ENCODE measurements at regions not wholly inside any gene's neighbourhood (a gene's known extent, or its start where the extent isn't known, plus 50 kb on each side); places are given as distances from the start of the nearest gene placed in this dataset.

- no peak for ATAC-seq (ENCODE audit: low read depth)
- Histone ChIP-seq H3K14ac (replicated peaks; ENCODE audit: low read depth, low read length) (no peak overlapping the region), H3K36me3 (ENCODE audit: control insufficient read depth, insufficient read depth, low read length) (no peaks in the 10 kb centered on the region), H3K9me1 (ENCODE audit: insufficient read depth, low read length) (no peaks in the 10 kb centered on the region), H4K20me1 (ENCODE audit: insufficient read depth, low read length) (no peaks in the 10 kb centered on the region), H4K5ac (ENCODE audit: low read depth, low read length) (no peak overlapping the region), H3K4me3 (ENCODE audit: insufficient read depth, low read depth, low read length) (no peak overlapping the region), H2BK15ac (ENCODE audit: low read depth, low read length) (no peak overlapping the region), H3K23ac (ENCODE audit: low read depth, low read length) (no peak overlapping the region), H3K4ac (ENCODE audit: low read depth, low read length) (no peak overlapping the region), H3K79me1 (ENCODE audit: low read depth in 1 of 2, low read length in 2 of 2) (no peaks in the 10 kb centered on the region), H2AK9ac (replicated peaks; ENCODE audit: low read depth, low read length, poor library complexity) (no peak overlapping the region), H3K27ac (ENCODE audit: insufficient read depth, low read length) (no peak overlapping the region), H2BK120ac (ENCODE audit: low read depth, low read length) (no peak overlapping the region), H3K9ac (ENCODE audit: low read depth, low read length) (no peak overlapping the region), H3K18ac (ENCODE audit: low read depth, low read length) (no peak overlapping the region), H2AK5ac (ENCODE audit: low read depth, low read length) (no peak overlapping the region), H3K4me1 (ENCODE audit: control insufficient read depth, insufficient read depth, low read length) (no peaks in the 10 kb centered on the region), H4K8ac (ENCODE audit: low read depth in 2 of 2, low read length in 2 of 2) (no peak overlapping the region), H3K56ac (ENCODE audit: extremely low read depth, insufficient read depth, low read length) (no peak overlapping the region), H3K4me2 (ENCODE audit: low read depth, low read length) (no peak overlapping the region), H2AFZ (replicated peaks; ENCODE audit: low read length, poor library complexity) (no peak overlapping the region), H2BK20ac (ENCODE audit: low read depth, low read length) (no peak overlapping the region), H2BK5ac (ENCODE audit: low read depth, low read length, poor library complexity, severe bottlenecking) (no peak overlapping the region), H3K9me3 (ENCODE audit: control insufficient read depth, insufficient read depth, low read length) (peaks cover 7% of the 10 kb centered on the region; the same call in 1 of the 2 replicates), H3K27me3 (ENCODE audit: control insufficient read depth, insufficient read depth, low read length) (no peaks in the 10 kb centered on the region), H4K91ac (ENCODE audit: insufficient read depth, low read depth, low read length) (no peak overlapping the region)
- BruUV-seq (replicated peaks): no TSS peak
- TF ChIP-seq CEBPB (IDR thresholded peaks at IDR 0.05; ENCODE audit: low read depth, low read length) (no peak), FOS (IDR thresholded peaks at IDR 0.05; ENCODE audit: low read depth, low read length) (no peak), RCOR1 (IDR thresholded peaks at IDR 0.05; ENCODE audit: insufficient replicate concordance, low read length) (no peak), USF2 (IDR thresholded peaks at IDR 0.05; ENCODE audit: low read depth, low read length) (no peak), CTCF (conservative IDR thresholded peaks at IDR 0.05; ENCODE audit: low read depth, low read length) (no peak), MXI1 (IDR thresholded peaks at IDR 0.05; ENCODE audit: borderline replicate concordance, low read depth, low read length) (no peak), CHD1 (IDR thresholded peaks at IDR 0.05; ENCODE audit: low read depth, low read length) (no peak), MAFK (IDR thresholded peaks at IDR 0.05; ENCODE audit: low read depth, low read length) (no peak), RAD21 (IDR thresholded peaks at IDR 0.05; ENCODE audit: low read length) (no peak), MAZ (IDR thresholded peaks at IDR 0.05; ENCODE audit: borderline replicate concordance, low read depth, low read length) (no peak), BHLHE40 (IDR thresholded peaks at IDR 0.05; ENCODE audit: low read depth, low read length) (no peak), POLR2A (IDR thresholded peaks at IDR 0.05; ENCODE audit: low read depth, low read length) (no peak), ELK1 (IDR thresholded peaks at IDR 0.05; ENCODE audit: borderline replicate concordance, low read depth, low read length) (no peak), RFX5 (IDR thresholded peaks at IDR 0.05; ENCODE audit: low read depth, low read length) (no peak), SMC3 (IDR thresholded peaks at IDR 0.05; ENCODE audit: low read depth, low read length) (no peak), NFE2L2 (IDR thresholded peaks at IDR 0.05; ENCODE audit: low read depth, low read length) (no peak)
- in situ Hi-C loops (cut with MboI; ENCODE audit: low sequenced_read_pairs) (no loop called here), dilution Hi-C loops (cut with HindIII; ENCODE audit: low sequenced_read_pairs, unreplicated experiment) (no loop called here), intact Hi-C loops (cut with micrococcal nuclease) (no loop called here)
- no peak for DNase-seq
- POLR2A ChIA-PET (ENCODE audit: unreplicated experiment): no interaction called here
- CTCF ChIA-PET: no interaction called here
- no CpG with 5 or more reads among the region's 5 CpGs for WGBS, 2 experiments (ENCODE audit: extremely low coverage in 2 of 2, insufficient read length in 1 of 2)
Observed at GRCh38 chr7:10799475-10799874, 174.2 kb upstream of the PHF14 start.

Data from IMR-90 (cell line).